MM.1S (cell line): ENCODE measurements at regions not wholly inside any gene's neighbourhood (a gene's known extent, or its start where the extent isn't known, plus 50 kb on each side); places are given as distances from the start of the nearest gene placed in this dataset.
A peak's percentile ranks its signal among the peaks of the same experiment; 100 is the strongest.
"Not testable (repeated sequence)": the region's sequence is repeated elsewhere in the genome, so short reads cannot be mapped to it uniquely, and the experiment has no call there.

Source experiments
- DNase-seq: peaks from one replicate; pipeline ENCODE4 v3.0.0-alpha.2; 2015
- H2AFZ ChIP-seq: fragments of 300-600 bp; sonication (generic); 2 replicates; pipeline ENCODE4 v1.6.0; 2016; ENCODE audit warnings: antibody characterized with exemption, low read length
- H3F3A ChIP-seq: fragments of 300-600 bp; sonication (generic); 2 replicates; pipeline ENCODE4 v1.6.1; 2016; ENCODE audit warnings: mild to moderate bottlenecking, antibody characterized with exemption, low read length, moderate library complexity, mixed read lengths; ENCODE audit not compliant: insufficient read depth
- H3K27ac ChIP-seq: fragments of 300-600 bp; sonication (generic); 2 replicates; pipeline ENCODE4 v1.5.1; 2016; ENCODE audit warnings: mild to moderate bottlenecking, low read length
- H3K27me3 ChIP-seq: fragments of 300-600 bp; sonication (generic); replicated peaks from 2 replicates; pipeline ENCODE4 v1.6.0; 2016; ENCODE audit warnings: low read length; ENCODE audit not compliant: insufficient read depth
- H3K36me3 ChIP-seq: fragments of 300-600 bp; sonication (generic); replicated peaks from 2 replicates; pipeline ENCODE4 v1.6.1; 2016; ENCODE audit warnings: mild to moderate bottlenecking, low read length, mixed read lengths; ENCODE audit not compliant: insufficient read depth
- H3K4me1 ChIP-seq: fragments of 300-600 bp; sonication (generic); 2 replicates; pipeline ENCODE4 v1.6.1; 2016; ENCODE audit warnings: low read length, mixed read lengths
- H3K4me2 ChIP-seq: fragments of 300-600 bp; sonication (generic); 2 replicates; pipeline ENCODE4 v1.6.0; 2016; ENCODE audit warnings: low read depth, low read length
- H3K4me3 ChIP-seq: fragments of 300-600 bp; sonication (generic); 2 replicates; pipeline ENCODE4 v1.5.1; 2016; ENCODE audit warnings: low read length, mixed read lengths
- H3K79me2 ChIP-seq: fragments of 300-600 bp; sonication (generic); 2 replicates; pipeline ENCODE4 v1.6.1; 2016; ENCODE audit warnings: mixed run types, low read length, mixed read lengths
- H3K9ac ChIP-seq: fragments of 300-600 bp; sonication (generic); 2 replicates; pipeline ENCODE4 v1.6.1; 2016; ENCODE audit warnings: low read length, mixed read lengths
- H3K9me2 ChIP-seq: fragments of 300-600 bp; sonication (generic); replicated peaks from 2 replicates; pipeline ENCODE4 v1.6.1; 2016; ENCODE audit warnings: mild to moderate bottlenecking, low read length, mixed read lengths; ENCODE audit not compliant: insufficient read depth
- H3K9me3 ChIP-seq: fragments of 300-600 bp; sonication (generic); replicated peaks from 2 replicates; pipeline ENCODE4 v1.6.1; 2016; ENCODE audit warnings: mild to moderate bottlenecking, low read length, mixed read lengths; ENCODE audit not compliant: insufficient read depth
- H4K20me1 ChIP-seq: fragments of 300-600 bp; sonication (generic); 2 replicates; pipeline ENCODE4 v1.6.1; 2016; ENCODE audit warnings: mild to moderate bottlenecking, low read length, moderate library complexity, mixed read lengths; ENCODE audit not compliant: insufficient read depth
- CTCF ChIP-seq: fragments of 300-600 bp; sonication (generic); IDR thresholded peaks from 2 replicates; pipeline ENCODE4 v1.5.1; 2016; ENCODE audit warnings: antibody characterized with exemption, low read length, mixed read lengths

DNA sequence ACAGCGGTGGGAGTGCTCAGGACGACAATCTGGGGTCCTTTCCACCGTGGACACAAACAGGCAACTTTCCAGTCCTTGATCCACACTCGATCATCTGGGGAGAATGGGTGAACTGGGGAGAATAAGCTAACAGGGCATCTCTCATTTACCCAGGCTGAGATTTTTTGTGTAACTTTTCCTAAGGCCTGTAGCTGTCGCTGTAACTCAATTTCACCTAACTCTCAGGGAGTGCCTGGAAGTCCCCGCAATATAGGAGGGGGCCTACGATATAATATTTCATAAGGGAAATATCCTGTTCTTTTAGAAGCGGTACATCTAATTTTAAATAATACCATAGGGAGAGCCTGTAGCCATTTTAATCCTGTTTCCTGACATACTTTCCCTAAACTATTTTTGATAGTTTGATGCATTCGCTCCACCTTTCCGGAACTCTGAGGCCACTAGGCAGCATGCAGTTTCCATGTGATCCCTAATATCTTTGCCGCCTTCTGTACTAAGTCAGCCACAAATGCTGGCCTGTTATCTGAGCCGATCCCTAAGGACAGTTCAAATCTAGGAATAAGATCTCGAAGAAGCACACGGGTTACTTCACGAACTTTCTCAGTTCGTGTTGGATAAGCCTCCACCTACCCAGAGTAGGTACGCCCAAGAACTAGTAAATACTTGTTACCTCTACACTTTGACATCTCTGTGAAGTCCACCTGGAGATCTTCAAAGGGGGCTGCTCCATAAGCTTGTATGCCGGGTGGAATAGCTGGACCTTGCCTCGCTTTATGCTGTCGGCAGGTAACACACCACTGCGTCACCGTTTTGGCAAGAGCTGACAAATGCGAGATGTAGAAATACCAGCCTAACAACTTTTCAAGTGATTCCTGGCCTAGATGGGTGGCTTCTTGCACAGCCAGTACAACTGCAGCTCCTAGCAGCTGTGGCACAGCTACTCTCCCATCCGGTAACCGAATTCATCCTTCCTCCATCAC is 155.7 kb downstream of the UNC93B1 start:
- H3K4me2 ChIP-seq, H3K9ac ChIP-seq: not testable (repeated sequence)
- peak; percentile 4 for DNase-seq

GRCh38 chr11:67846303-67846702 is 157.6 kb downstream of the UNC93B1 start:
- H3F3A ChIP-seq, H3K4me3 ChIP-seq, H3K4me1 ChIP-seq, H3K27me3 ChIP-seq, H3K9me2 ChIP-seq, DNase-seq, H3K9ac ChIP-seq, H3K79me2 ChIP-seq, H3K4me2 ChIP-seq, H4K20me1 ChIP-seq, H3K9me3 ChIP-seq, H2AFZ ChIP-seq, H3K27ac ChIP-seq, H3K36me3 ChIP-seq: not testable (repeated sequence)

More for the DNA sequence above, 155.7 kb downstream of the UNC93B1 start:
- not testable (repeated sequence) for H3K4me1 ChIP-seq, H2AFZ ChIP-seq, H3K27ac ChIP-seq, H3K36me3 ChIP-seq, H3K27me3 ChIP-seq, H3F3A ChIP-seq, H3K79me2 ChIP-seq, H3K9me3 ChIP-seq, H4K20me1 ChIP-seq, H3K9me2 ChIP-seq, H3K4me3 ChIP-seq
- TF ChIP-seq CTCF: 0 out of 2 replicates have a peak, but pooled peaks have one; percentile 7

GRCh38 chr11:67845296-67845695 is 158.6 kb downstream of the UNC93B1 start:
- H3K9me3 ChIP-seq, H3K4me2 ChIP-seq, H4K20me1 ChIP-seq, H3K9me2 ChIP-seq, H3K36me3 ChIP-seq, H3K79me2 ChIP-seq, H3K4me1 ChIP-seq, H3K4me3 ChIP-seq, H3F3A ChIP-seq, H3K9ac ChIP-seq, H3K27ac ChIP-seq, DNase-seq, H3K27me3 ChIP-seq, H2AFZ ChIP-seq: not testable (repeated sequence)

- not testable (repeated sequence) for H3K4me1 ChIP-seq, H3K27ac ChIP-seq, H3K79me2 ChIP-seq, H3K9ac ChIP-seq, H3K4me2 ChIP-seq, H3K9me2 ChIP-seq, H3K4me3 ChIP-seq, H3K9me3 ChIP-seq, H3K27me3 ChIP-seq, DNase-seq, H2AFZ ChIP-seq, H3F3A ChIP-seq, H3K36me3 ChIP-seq, H4K20me1 ChIP-seq
These were observed 163.3 kb downstream of the UNC93B1 start for GRCh38 chr11:67840599-67840998.

DNA sequence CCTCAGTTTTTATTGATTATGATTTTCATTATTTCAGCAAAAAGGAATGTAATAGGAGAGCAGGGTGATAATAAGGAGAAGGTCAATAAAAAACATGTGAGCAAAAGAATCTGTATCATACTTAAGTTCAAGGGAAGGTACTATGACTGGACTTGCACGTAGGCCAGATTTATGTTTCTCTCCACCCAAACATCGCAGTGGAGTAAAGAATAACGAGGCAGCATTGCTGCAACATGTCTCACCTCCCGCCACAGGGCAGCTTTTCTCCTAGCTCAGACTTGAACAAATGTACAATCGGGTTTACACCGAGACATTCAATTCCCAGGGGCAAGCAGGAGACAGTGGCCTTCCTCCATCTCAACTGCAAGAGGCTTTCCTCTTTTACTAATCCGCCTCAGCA is 155.7 kb upstream of the ALDH3B2 start:
- H3K27ac ChIP-seq, H3K27me3 ChIP-seq, H3K4me1 ChIP-seq, H3K9me3 ChIP-seq, H3F3A ChIP-seq, H2AFZ ChIP-seq, H3K9me2 ChIP-seq, H3K79me2 ChIP-seq, H3K4me2 ChIP-seq, H4K20me1 ChIP-seq, H3K9ac ChIP-seq, DNase-seq, H3K4me3 ChIP-seq, H3K36me3 ChIP-seq: not testable (repeated sequence)

DNA sequence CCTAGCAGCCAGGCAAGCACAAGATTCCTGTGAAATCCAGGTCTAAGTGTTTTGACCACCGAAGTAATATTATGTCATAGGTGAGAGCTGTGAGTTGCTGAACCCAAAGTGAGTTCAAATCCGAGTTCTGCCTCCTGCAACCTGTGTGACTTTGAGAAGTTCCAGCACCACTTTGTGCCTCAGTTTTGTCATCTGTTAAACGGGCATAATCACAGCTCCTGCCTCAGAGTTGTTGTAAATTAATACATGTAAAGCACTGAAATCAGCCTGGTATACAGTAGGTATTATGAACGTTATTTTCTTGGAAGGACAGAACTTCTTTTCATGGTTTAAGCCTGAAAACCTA is 152.5 kb upstream of the ALDH3B2 start:
- not testable (repeated sequence) for H2AFZ ChIP-seq, H4K20me1 ChIP-seq, H3K36me3 ChIP-seq, H3K27me3 ChIP-seq, H3K4me2 ChIP-seq, H3K27ac ChIP-seq, H3K9ac ChIP-seq, DNase-seq, H3K9me3 ChIP-seq, H3K79me2 ChIP-seq, H3K9me2 ChIP-seq, H3K4me3 ChIP-seq, H3F3A ChIP-seq, H3K4me1 ChIP-seq

GRCh38 chr11:67826028-67826950 is 151.9 kb upstream of the ALDH3B2 start:
- H3K9me3 ChIP-seq, H3K9me2 ChIP-seq, H2AFZ ChIP-seq, H3K4me2 ChIP-seq, H3F3A ChIP-seq, H4K20me1 ChIP-seq, H3K79me2 ChIP-seq, H3K27me3 ChIP-seq, H3K36me3 ChIP-seq, DNase-seq, H3K4me1 ChIP-seq, H3K9ac ChIP-seq, H3K4me3 ChIP-seq, H3K27ac ChIP-seq: not testable (repeated sequence)
